Esophagus mucosa (tissue), 1 donor: ENCODE measurements at regions not wholly inside any gene's neighbourhood (a gene's known extent, or its start where the extent isn't known, plus 50 kb on each side); places are given as distances from the start of the nearest gene placed in this dataset.
"Not testable (repeated sequence)": the region's sequence is repeated elsewhere in the genome, so short reads cannot be mapped to it uniquely, and the experiment has no call there.

Experiments used
- ATAC-seq: fragments of 200-7000 bp; cut with Tn5 transposase; one replicate; pipeline ENCODE4 v1.9.1; 2020
- donor health status: DM: yes; HTN: yes; CAD: no.

- ATAC-seq = no peak
Observed at GRCh38 chrX:125681058-125681457, 361.4 kb downstream of the TEX13C start.

- no peak for ATAC-seq
Observed at GRCh38 chrX:125681507-125681906, 361.8 kb downstream of the TEX13C start.

- not testable (repeated sequence) for ATAC-seq
Observed at GRCh38 chrX:125690522-125690921, 370.9 kb downstream of the TEX13C start.

- no peak for ATAC-seq
Observed at GRCh38 chrX:125694171-125694570, 374.5 kb downstream of the TEX13C start.

GRCh38 chrX:125709074-125709473 is 389.4 kb downstream of the TEX13C start:
- no peak for ATAC-seq

- ATAC-seq = no peak
Observed at GRCh38 chrX:125709532-125709931, 389.9 kb downstream of the TEX13C start.

GRCh38 chrX:125710403-125711062 is 390.9 kb downstream of the TEX13C start:
- ATAC-seq = no peak

- no peak for ATAC-seq
Observed at GRCh38 chrX:125711103-125711502, 391.4 kb downstream of the TEX13C start.

GRCh38 chrX:125713633-125714032 is 394.0 kb downstream of the TEX13C start:
- ATAC-seq = no peak

GRCh38 chrX:125727117-125727516 is 407.4 kb downstream of the TEX13C start:
- ATAC-seq = no peak

GRCh38 chrX:125736008-125736729 is 416.5 kb downstream of the TEX13C start:
- ATAC-seq = no peak

GRCh38 chrX:125742811-125743210 is 423.1 kb downstream of the TEX13C start:
- no peak for ATAC-seq

GRCh38 chrX:125744914-125745313 is 421.2 kb downstream of the DCAF12L2 start:
- ATAC-seq = no peak

GRCh38 chrX:125757794-125758564 is 408.1 kb downstream of the DCAF12L2 start:
- ATAC-seq = no peak

GRCh38 chrX:125758819-125759218 is 407.3 kb downstream of the DCAF12L2 start:
- ATAC-seq = no peak

GRCh38 chrX:125762954-125763353 is 403.1 kb downstream of the DCAF12L2 start:
- no peak for ATAC-seq

- ATAC-seq = no peak
Observed at GRCh38 chrX:125765347-125765746, 400.7 kb downstream of the DCAF12L2 start.

- ATAC-seq = no peak
Observed at GRCh38 chrX:125769628-125770027, 396.5 kb downstream of the DCAF12L2 start.

GRCh38 chrX:125778261-125778660 is 387.8 kb downstream of the DCAF12L2 start:
- ATAC-seq = no peak

GRCh38 chrX:125782184-125782583 is 383.9 kb downstream of the DCAF12L2 start:
- no peak for ATAC-seq

GRCh38 chrX:125786316-125786715 is 379.8 kb downstream of the DCAF12L2 start:
- no peak for ATAC-seq

- no peak for ATAC-seq
Observed at GRCh38 chrX:125791787-125792186, 374.3 kb downstream of the DCAF12L2 start.

- no peak for ATAC-seq
Observed at GRCh38 chrX:125810856-125811255, 355.2 kb downstream of the DCAF12L2 start.

- no peak for ATAC-seq
Observed at GRCh38 chrX:125826080-125826479, 340.0 kb downstream of the DCAF12L2 start.
